Osteoblast (primary cell): ENCODE measurements at regions not wholly inside any gene's neighbourhood (a gene's known extent, or its start where the extent isn't known, plus 50 kb on each side); places are given as distances from the start of the nearest gene placed in this dataset.

ENCODE experiments used
- DNase-seq: peaks from one replicate; pipeline ENCODE4 v3.0.0; 2011; ENCODE audit warnings: low spot score, mixed read lengths; ENCODE audit not compliant: insufficient read length; ENCODE audit errors: missing footprints
- H2AFZ ChIP-seq: 2 replicates; pipeline ENCODE4 v1.6.0; 2011; ENCODE audit warnings: mild to moderate bottlenecking, low read length
- H3K27ac ChIP-seq: 2 replicates; pipeline ENCODE4 v1.5.1; 2011; ENCODE audit warnings: mild to moderate bottlenecking, low read depth, low read length, moderate library complexity
- H3K27me3 ChIP-seq: 2 replicates; pipeline ENCODE4 v1.6.0; 2012; ENCODE audit warnings: mild to moderate bottlenecking, control low read depth, inconsistent platforms, low read length, moderate library complexity; ENCODE audit not compliant: insufficient read depth
- H3K36me3 ChIP-seq: 2 replicates; pipeline ENCODE4 v1.5.1; 2011; ENCODE audit warnings: mild to moderate bottlenecking, low read length, control low read depth, moderate library complexity; ENCODE audit not compliant: insufficient read depth
- H3K4me1 ChIP-seq: 2 replicates; pipeline ENCODE4 v1.5.1; 2011; ENCODE audit warnings: mild to moderate bottlenecking, low read length, control low read depth, moderate library complexity; ENCODE audit not compliant: insufficient read depth
- H3K4me2 ChIP-seq: 2 replicates; pipeline ENCODE4 v1.6.0; 2011; ENCODE audit warnings: mild to moderate bottlenecking, low read length; ENCODE audit not compliant: insufficient read depth
- H3K4me3 ChIP-seq: fragments of 200-600 bp; sonication (generic); 3 replicates; pipeline ENCODE4 v1.5.1; 2012; ENCODE audit warnings: mild to moderate bottlenecking, low read length, inconsistent platforms; ENCODE audit not compliant: insufficient read depth
- H3K79me2 ChIP-seq: 2 replicates; pipeline ENCODE4 v1.6.0; 2012; ENCODE audit warnings: mild to moderate bottlenecking, low read length, control low read depth, inconsistent platforms; ENCODE audit not compliant: insufficient read depth
- H3K9me3 ChIP-seq: 2 replicates; pipeline ENCODE4 v1.5.1; 2011; ENCODE audit warnings: low read depth, low read length, control low read depth
- H4K20me1 ChIP-seq: 2 replicates; pipeline ENCODE4 v1.6.0; 2012; ENCODE audit warnings: mild to moderate bottlenecking, low read length, control low read depth; ENCODE audit not compliant: insufficient read depth
- CTCF ChIP-seq: IDR thresholded peaks from 2 replicates; pipeline ENCODE4 v1.5.1; 2011; ENCODE audit warnings: mild to moderate bottlenecking, low read depth, low read length, moderate library complexity; ENCODE audit errors: extremely low read depth

- Histone ChIP-seq H3K27me3 (no peaks in the 10 kb centered on the region), H2AFZ (no peak overlapping the region), H3K36me3 (no peaks in the 10 kb centered on the region), H4K20me1 (no peaks in the 10 kb centered on the region), H3K4me1 (no peaks in the 10 kb centered on the region), H3K9me3 (no peaks in the 10 kb centered on the region), H3K4me2 (no peak overlapping the region), H3K79me2 (no peaks in the 10 kb centered on the region), H3K4me3 (no peak overlapping the region), H3K27ac (no peak overlapping the region)
- DNase-seq = no peak
- TF ChIP-seq CTCF = no peak
These were observed 342.3 kb downstream of the HNRNPD start for GRCh38 chr4:82031376-82031927.

DNA sequence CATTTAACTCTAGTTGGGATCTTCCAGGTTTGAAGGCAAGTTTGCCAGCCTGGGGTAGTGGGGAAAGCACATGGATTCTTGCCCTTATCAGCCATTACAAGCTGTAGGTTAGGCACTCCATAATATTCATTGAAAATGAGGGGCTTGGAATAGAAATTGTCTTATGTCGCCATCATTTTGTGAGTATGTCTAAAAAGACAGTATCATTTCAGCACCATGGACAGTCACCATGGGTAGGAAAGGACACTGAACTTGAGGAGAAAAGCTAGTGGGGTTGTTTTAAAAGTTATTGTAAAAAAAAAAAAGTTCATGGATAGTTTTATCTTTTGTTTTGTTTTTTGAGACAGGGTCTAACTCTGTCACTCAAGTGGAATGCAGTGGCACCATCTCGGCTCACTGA lies 356.1 kb downstream of the HNRNPD start:
- no peaks in the 10 kb centered on the region for H3K79me2 ChIP-seq
- no peak for DNase-seq

GRCh38 chr4:82005158-82005557 lies 368.6 kb downstream of the HNRNPD start:
- H4K20me1 ChIP-seq = no peaks in the 10 kb centered on the region
- H3K27me3 ChIP-seq = no peaks in the 10 kb centered on the region
- no peak overlapping the region for H3K4me2 ChIP-seq
- no peak overlapping the region for H3K27ac ChIP-seq
- no peak for DNase-seq
- no peaks in the 10 kb centered on the region for H3K9me3 ChIP-seq
- H2AFZ ChIP-seq = no peak overlapping the region
- no peak for TF ChIP-seq CTCF
- no peak overlapping the region for H3K4me3 ChIP-seq
- no peaks in the 10 kb centered on the region for H3K4me1 ChIP-seq
- H3K79me2 ChIP-seq = no peaks in the 10 kb centered on the region
- H3K36me3 ChIP-seq = no peaks in the 10 kb centered on the region

More for the DNA sequence above, 356.1 kb downstream of the HNRNPD start:
- no peak overlapping the region for H3K4me2 ChIP-seq
- H3K36me3 ChIP-seq = no peaks in the 10 kb centered on the region
- H3K9me3 ChIP-seq = no peaks in the 10 kb centered on the region
- H3K4me3 ChIP-seq = no peak overlapping the region
- H3K4me1 ChIP-seq = no peaks in the 10 kb centered on the region
- TF ChIP-seq CTCF = no peak
- no peaks in the 10 kb centered on the region for H4K20me1 ChIP-seq
- H3K27ac ChIP-seq = no peak overlapping the region
- H3K27me3 ChIP-seq = no peaks in the 10 kb centered on the region
- H2AFZ ChIP-seq = no peak overlapping the region

DNA sequence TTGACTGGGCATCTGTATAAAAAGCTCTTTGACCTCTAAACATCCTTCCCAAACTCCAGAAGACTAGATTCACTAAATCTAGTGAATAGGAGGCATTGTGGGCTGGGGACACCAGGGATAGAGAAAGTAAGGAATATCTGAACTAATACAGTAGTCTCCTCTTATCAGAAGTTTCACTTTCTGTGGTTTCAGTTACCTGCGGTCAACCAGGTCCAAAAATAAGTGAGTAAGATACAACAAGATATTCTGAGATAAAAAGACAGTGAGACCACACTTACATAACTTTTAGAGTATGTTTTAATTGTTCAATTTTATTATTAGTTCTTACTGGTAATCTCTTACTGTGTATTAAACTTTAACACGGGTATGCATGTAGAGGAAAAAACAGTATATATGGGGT lies 376.5 kb downstream of the HNRNPD start:
- H3K36me3 ChIP-seq = no peaks in the 10 kb centered on the region
- H3K4me3 ChIP-seq = no peak overlapping the region
- no peaks in the 10 kb centered on the region for H3K9me3 ChIP-seq
- no peak overlapping the region for H2AFZ ChIP-seq
- H3K4me1 ChIP-seq = no peaks in the 10 kb centered on the region
- H3K27me3 ChIP-seq = no peaks in the 10 kb centered on the region
- no peak overlapping the region for H3K27ac ChIP-seq
- H3K79me2 ChIP-seq = no peaks in the 10 kb centered on the region
- H3K4me2 ChIP-seq = no peak overlapping the region
- no peak for DNase-seq
- H4K20me1 ChIP-seq = no peaks in the 10 kb centered on the region
- no peak for TF ChIP-seq CTCF
